ENCODE measurements at regions not wholly inside any gene's neighbourhood (a gene's known extent, or its start where the extent isn't known, plus 50 kb on each side); places are given as distances from the start of the nearest gene placed in this dataset.

- H4K20me1 ChIP-seq (replicated peaks; ENCODE audit: insufficient read depth): no peaks in the 10 kb centered on the region
- no peaks in the 10 kb centered on the region for H3K36me3 ChIP-seq (ENCODE audit: insufficient read depth)
- DNase-seq (ENCODE audit: low spot score): no peak
- no peak for ATAC-seq
- no peak overlapping the region for H3K4me3 ChIP-seq
- no peak overlapping the region for H2AFZ ChIP-seq
- H3K27me3 ChIP-seq (ENCODE audit: insufficient read depth): no peaks in the 10 kb centered on the region
- Mint-ChIP-seq H3K4me3 (no peak overlapping the region), H3K36me3 (ENCODE audit: low read depth) (peaks cover 68% of the 10 kb centered on the region), H3K27ac (no peak overlapping the region), H3K4me1 (no peaks in the 10 kb centered on the region; the same call in 2 of the 3 replicates), H3K27me3 (ENCODE audit: insufficient read depth, low read depth, poor library complexity) (peaks cover 14% of the 10 kb centered on the region), H3K9me3 (peaks cover 99% of the 10 kb centered on the region)
- H3K27ac ChIP-seq (ENCODE audit: low read depth): no peak overlapping the region
- no peaks in the 10 kb centered on the region for H3K9me2 ChIP-seq (ENCODE audit: insufficient read depth)
- no peak overlapping the region for H3K4me2 ChIP-seq
- H3F3A ChIP-seq (replicated peaks; ENCODE audit: low read depth): no peaks in the 10 kb centered on the region
- no peaks in the 10 kb centered on the region for H3K79me2 ChIP-seq (replicated peaks; ENCODE audit: insufficient read depth)
- no peak for TF ChIP-seq POLR2AphosphoS5 (IDR thresholded peaks at IDR 0.05; ENCODE audit: low read depth)
- TF ChIP-seq ZNF114 (CRISPR knock-in tag; IDR thresholded peaks at IDR 0.05): no peak
- no peak for TF ChIP-seq CTCF (conservative IDR thresholded peaks at IDR 0.05; ENCODE audit: low read depth in 2 of 2)
- TF ChIP-seq, protein P1, sequence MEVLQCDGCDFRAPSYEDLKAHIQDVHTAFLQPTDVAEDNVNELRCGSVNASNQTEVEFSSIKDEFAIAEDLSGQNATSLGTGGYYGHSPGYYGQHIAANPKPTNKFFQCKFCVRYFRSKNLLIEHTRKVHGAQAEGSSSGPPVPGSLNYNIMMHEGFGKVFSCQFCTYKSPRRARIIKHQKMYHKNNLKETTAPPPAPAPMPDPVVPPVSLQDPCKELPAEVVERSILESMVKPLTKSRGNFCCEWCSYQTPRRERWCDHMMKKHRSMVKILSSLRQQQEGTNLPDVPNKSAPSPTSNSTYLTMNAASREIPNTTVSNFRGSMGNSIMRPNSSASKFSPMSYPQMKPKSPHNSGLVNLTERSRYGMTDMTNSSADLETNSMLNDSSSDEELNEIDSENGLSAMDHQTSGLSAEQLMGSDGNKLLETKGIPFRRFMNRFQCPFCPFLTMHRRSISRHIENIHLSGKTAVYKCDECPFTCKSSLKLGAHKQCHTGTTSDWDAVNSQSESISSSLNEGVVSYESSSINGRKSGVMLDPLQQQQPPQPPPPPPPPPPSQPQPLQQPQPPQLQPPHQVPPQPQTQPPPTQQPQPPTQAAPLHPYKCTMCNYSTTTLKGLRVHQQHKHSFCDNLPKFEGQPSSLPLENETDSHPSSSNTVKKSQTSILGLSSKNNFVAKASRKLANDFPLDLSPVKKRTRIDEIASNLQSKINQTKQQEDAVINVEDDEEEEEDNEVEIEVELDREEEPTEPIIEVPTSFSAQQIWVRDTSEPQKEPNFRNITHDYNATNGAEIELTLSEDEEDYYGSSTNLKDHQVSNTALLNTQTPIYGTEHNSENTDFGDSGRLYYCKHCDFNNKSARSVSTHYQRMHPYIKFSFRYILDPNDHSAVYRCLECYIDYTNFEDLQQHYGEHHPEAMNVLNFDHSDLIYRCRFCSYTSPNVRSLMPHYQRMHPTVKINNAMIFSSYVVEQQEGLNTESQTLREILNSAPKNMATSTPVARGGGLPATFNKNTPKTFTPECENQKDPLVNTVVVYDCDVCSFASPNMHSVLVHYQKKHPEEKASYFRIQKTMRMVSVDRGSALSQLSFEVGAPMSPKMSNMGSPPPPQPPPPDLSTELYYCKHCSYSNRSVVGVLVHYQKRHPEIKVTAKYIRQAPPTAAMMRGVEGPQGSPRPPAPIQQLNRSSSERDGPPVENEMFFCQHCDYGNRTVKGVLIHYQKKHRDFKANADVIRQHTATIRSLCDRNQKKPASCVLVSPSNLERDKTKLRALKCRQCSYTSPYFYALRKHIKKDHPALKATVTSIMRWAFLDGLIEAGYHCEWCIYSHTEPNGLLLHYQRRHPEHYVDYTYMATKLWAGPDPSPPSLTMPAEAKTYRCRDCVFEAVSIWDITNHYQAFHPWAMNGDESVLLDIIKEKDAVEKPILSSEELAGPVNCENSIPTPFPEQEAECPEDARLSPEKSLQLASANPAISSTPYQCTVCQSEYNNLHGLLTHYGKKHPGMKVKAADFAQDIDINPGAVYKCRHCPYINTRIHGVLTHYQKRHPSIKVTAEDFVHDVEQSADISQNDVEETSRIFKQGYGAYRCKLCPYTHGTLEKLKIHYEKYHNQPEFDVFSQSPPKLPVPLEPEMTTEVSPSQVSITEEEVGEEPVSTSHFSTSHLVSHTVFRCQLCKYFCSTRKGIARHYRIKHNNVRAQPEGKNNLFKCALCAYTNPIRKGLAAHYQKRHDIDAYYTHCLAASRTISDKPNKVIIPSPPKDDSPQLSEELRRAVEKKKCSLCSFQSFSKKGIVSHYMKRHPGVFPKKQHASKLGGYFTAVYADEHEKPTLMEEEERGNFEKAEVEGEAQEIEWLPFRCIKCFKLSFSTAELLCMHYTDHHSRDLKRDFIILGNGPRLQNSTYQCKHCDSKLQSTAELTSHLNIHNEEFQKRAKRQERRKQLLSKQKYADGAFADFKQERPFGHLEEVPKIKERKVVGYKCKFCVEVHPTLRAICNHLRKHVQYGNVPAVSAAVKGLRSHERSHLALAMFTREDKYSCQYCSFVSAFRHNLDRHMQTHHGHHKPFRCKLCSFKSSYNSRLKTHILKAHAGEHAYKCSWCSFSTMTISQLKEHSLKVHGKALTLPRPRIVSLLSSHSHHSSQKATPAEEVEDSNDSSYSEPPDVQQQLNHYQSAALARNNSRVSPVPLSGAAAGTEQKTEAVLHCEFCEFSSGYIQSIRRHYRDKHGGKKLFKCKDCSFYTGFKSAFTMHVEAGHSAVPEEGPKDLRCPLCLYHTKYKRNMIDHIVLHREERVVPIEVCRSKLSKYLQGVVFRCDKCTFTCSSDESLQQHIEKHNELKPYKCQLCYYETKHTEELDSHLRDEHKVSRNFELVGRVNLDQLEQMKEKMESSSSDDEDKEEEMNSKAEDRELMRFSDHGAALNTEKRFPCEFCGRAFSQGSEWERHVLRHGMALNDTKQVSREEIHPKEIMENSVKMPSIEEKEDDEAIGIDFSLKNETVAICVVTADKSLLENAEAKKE (CRISPR knock-in tag; IDR thresholded peaks at IDR 0.05): no peak
- TF ChIP-seq EZH2phosphoT487 (IDR thresholded peaks at IDR 0.05; ENCODE audit: unreplicated experiment): no peak
- no peak for TF ChIP-seq ZNF331 (CRISPR knock-in tag; IDR thresholded peaks at IDR 0.05; ENCODE audit: low read depth)
- TF ChIP-seq, protein P2, sequence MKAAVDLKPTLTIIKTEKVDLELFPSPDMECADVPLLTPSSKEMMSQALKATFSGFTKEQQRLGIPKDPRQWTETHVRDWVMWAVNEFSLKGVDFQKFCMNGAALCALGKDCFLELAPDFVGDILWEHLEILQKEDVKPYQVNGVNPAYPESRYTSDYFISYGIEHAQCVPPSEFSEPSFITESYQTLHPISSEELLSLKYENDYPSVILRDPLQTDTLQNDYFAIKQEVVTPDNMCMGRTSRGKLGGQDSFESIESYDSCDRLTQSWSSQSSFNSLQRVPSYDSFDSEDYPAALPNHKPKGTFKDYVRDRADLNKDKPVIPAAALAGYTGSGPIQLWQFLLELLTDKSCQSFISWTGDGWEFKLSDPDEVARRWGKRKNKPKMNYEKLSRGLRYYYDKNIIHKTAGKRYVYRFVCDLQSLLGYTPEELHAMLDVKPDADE (IDR thresholded peaks at IDR 0.05): no peak
- no peak for TF ChIP-seq EZH2 (IDR thresholded peaks at IDR 0.05; ENCODE audit: low read depth, unreplicated experiment)
- TF ChIP-seq CREB1 (CRISPR knock-in tag; IDR thresholded peaks at IDR 0.05; ENCODE audit: low read depth): no peak
- TF ChIP-seq, protein P3, sequence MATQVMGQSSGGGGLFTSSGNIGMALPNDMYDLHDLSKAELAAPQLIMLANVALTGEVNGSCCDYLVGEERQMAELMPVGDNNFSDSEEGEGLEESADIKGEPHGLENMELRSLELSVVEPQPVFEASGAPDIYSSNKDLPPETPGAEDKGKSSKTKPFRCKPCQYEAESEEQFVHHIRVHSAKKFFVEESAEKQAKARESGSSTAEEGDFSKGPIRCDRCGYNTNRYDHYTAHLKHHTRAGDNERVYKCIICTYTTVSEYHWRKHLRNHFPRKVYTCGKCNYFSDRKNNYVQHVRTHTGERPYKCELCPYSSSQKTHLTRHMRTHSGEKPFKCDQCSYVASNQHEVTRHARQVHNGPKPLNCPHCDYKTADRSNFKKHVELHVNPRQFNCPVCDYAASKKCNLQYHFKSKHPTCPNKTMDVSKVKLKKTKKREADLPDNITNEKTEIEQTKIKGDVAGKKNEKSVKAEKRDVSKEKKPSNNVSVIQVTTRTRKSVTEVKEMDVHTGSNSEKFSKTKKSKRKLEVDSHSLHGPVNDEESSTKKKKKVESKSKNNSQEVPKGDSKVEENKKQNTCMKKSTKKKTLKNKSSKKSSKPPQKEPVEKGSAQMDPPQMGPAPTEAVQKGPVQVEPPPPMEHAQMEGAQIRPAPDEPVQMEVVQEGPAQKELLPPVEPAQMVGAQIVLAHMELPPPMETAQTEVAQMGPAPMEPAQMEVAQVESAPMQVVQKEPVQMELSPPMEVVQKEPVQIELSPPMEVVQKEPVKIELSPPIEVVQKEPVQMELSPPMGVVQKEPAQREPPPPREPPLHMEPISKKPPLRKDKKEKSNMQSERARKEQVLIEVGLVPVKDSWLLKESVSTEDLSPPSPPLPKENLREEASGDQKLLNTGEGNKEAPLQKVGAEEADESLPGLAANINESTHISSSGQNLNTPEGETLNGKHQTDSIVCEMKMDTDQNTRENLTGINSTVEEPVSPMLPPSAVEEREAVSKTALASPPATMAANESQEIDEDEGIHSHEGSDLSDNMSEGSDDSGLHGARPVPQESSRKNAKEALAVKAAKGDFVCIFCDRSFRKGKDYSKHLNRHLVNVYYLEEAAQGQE (IDR thresholded peaks at IDR 0.05; ENCODE audit: unreplicated experiment): no peak
- no peaks in the 10 kb centered on the region for H3K4me1 ChIP-seq (ENCODE audit: insufficient read depth)
These were observed 251.9 kb downstream of the GLRX3 start for GRCh38 chr10:130387936-130388580.

Data from GM23338 (cell line).